Activated naive CD8-positive, alpha-beta T cell treated with anti-CD3 and anti-CD28 coated beads, Interleukin-2, amount 50 U/mL, for 16 hours (primary cell): ENCODE measurements at regions not wholly inside any gene's neighbourhood (a gene's known extent, or its start where the extent isn't known, plus 50 kb on each side); places are given as distances from the start of the nearest gene placed in this dataset.
"Not testable (repeated sequence)": the region's sequence is repeated elsewhere in the genome, so short reads cannot be mapped to it uniquely, and the experiment has no call there.

Source experiments
- DNase-seq: peaks from one replicate; pipeline ENCODE4 v3.0.0-alpha.2; 2020; ENCODE audit warnings: low read depth, low spot score

- no peak for DNase-seq
These were observed 51.9 kb upstream of the TCERG1L start for GRCh38 chr10:131363416-131363815.

GRCh38 chr10:131371571-131371970 lies 60.0 kb upstream of the TCERG1L start:
- DNase-seq: no peak

GRCh38 chr10:131381576-131381975 lies 70.1 kb upstream of the TCERG1L start:
- DNase-seq: no peak

GRCh38 chr10:131385161-131385872 lies 73.8 kb upstream of the TCERG1L start:
- not testable (repeated sequence) for DNase-seq

- no peak for DNase-seq
These were observed 75.6 kb upstream of the TCERG1L start for GRCh38 chr10:131387018-131387529.

GRCh38 chr10:131391936-131392335 lies 80.4 kb upstream of the TCERG1L start:
- DNase-seq: no peak

GRCh38 chr10:131396121-131397050 lies 84.9 kb upstream of the TCERG1L start:
- no peak for DNase-seq

- no peak for DNase-seq
These were observed 86.6 kb upstream of the TCERG1L start for GRCh38 chr10:131398166-131398565.

- no peak for DNase-seq
These were observed 88.5 kb upstream of the TCERG1L start for GRCh38 chr10:131399981-131400380.

- no peak for DNase-seq
These were observed 89.0 kb upstream of the TCERG1L start for GRCh38 chr10:131400513-131400912.

- no peak for DNase-seq
These were observed 91.5 kb upstream of the TCERG1L start for GRCh38 chr10:131402771-131403650.

- DNase-seq: no peak
These were observed 92.4 kb upstream of the TCERG1L start for GRCh38 chr10:131403936-131404335.

GRCh38 chr10:131404886-131405285 lies 93.4 kb upstream of the TCERG1L start:
- no peak for DNase-seq

- DNase-seq: no peak
These were observed 95.3 kb upstream of the TCERG1L start for GRCh38 chr10:131406676-131407392.

- no peak for DNase-seq
These were observed 107.2 kb upstream of the TCERG1L start for GRCh38 chr10:131418681-131419080.

GRCh38 chr10:131419797-131420196 lies 108.3 kb upstream of the TCERG1L start:
- DNase-seq: no peak

GRCh38 chr10:131420867-131421266 lies 109.3 kb upstream of the TCERG1L start:
- no peak for DNase-seq

- no peak for DNase-seq
These were observed 109.9 kb upstream of the TCERG1L start for GRCh38 chr10:131421381-131421780.

- no peak for DNase-seq
These were observed 111.2 kb upstream of the TCERG1L start for GRCh38 chr10:131422731-131423130.

GRCh38 chr10:131424053-131424452 lies 112.5 kb upstream of the TCERG1L start:
- no peak for DNase-seq
